ENCODE measurements at regions not wholly inside any gene's neighbourhood (a gene's known extent, or its start where the extent isn't known, plus 50 kb on each side); places are given as distances from the start of the nearest gene placed in this dataset.

- no peak overlapping the region for H3K4me3 Mint-ChIP-seq
- no peaks in the 10 kb centered on the region for H3K4me1 Mint-ChIP-seq
- H3K27me3 Mint-ChIP-seq, result no peaks in the 10 kb centered on the region
- H3K36me3 Mint-ChIP-seq, result no peaks in the 10 kb centered on the region
- peaks cover 0 to 2% (median 0%) of the 10 kb centered on the region in 3 donors for H3K9me3 Mint-ChIP-seq
- H3K27ac Mint-ChIP-seq, result no peak overlapping the region
Observed at GRCh38 chr7:89975577-89975976, 178.7 kb upstream of the STEAP1 start.

- Mint-ChIP-seq H3K9me3 (peaks cover 5 to 14% (median 8%) of the 10 kb centered on the region in 3 donors), H3K36me3 (no peaks in the 10 kb centered on the region), H3K27ac (no peak overlapping the region), H3K4me3 (no peak overlapping the region), H3K27me3 (peaks cover 1% of the 10 kb centered on the region), H3K4me1 (no peaks in the 10 kb centered on the region)
Observed at GRCh38 chr7:89987665-89988064, 166.6 kb upstream of the STEAP1 start.

- H3K9me3 Mint-ChIP-seq, result peaks cover 5 to 13% (median 8%) of the 10 kb centered on the region in 3 donors
- no peak overlapping the region for H3K27ac Mint-ChIP-seq
- H3K27me3 Mint-ChIP-seq, result peaks cover 1% of the 10 kb centered on the region
- H3K36me3 Mint-ChIP-seq, result no peaks in the 10 kb centered on the region
- no peak overlapping the region for H3K4me3 Mint-ChIP-seq
- no peaks in the 10 kb centered on the region for H3K4me1 Mint-ChIP-seq
Observed at GRCh38 chr7:89988074-89988473, 166.2 kb upstream of the STEAP1 start.

GRCh38 chr7:89989454-89989853 is 164.8 kb upstream of the STEAP1 start:
- Mint-ChIP-seq H3K4me3 (no peak overlapping the region), H3K27me3 (peaks cover 1% of the 10 kb centered on the region), H3K27ac (no peak overlapping the region), H3K36me3 (no peaks in the 10 kb centered on the region), H3K9me3 (peaks cover 5 to 10% (median 8%) of the 10 kb centered on the region in 3 donors), H3K4me1 (no peaks in the 10 kb centered on the region)

- Mint-ChIP-seq H3K27me3 (peaks cover 1% of the 10 kb centered on the region), H3K27ac (no peak overlapping the region), H3K4me1 (no peaks in the 10 kb centered on the region), H3K9me3 (peaks cover 5 to 8% (median 7%) of the 10 kb centered on the region in 3 donors), H3K4me3 (no peak overlapping the region), H3K36me3 (no peaks in the 10 kb centered on the region)
Observed at GRCh38 chr7:89994483-89994882, 159.8 kb upstream of the STEAP1 start.

- H3K4me3 Mint-ChIP-seq, result no peak overlapping the region
- H3K27ac Mint-ChIP-seq, result no peak overlapping the region
- H3K9me3 Mint-ChIP-seq, result peaks cover 2 to 8% (median 3%) of the 10 kb centered on the region in 3 donors
- no peaks in the 10 kb centered on the region for H3K36me3 Mint-ChIP-seq
- no peaks in the 10 kb centered on the region for H3K4me1 Mint-ChIP-seq
- H3K27me3 Mint-ChIP-seq, result no peaks in the 10 kb centered on the region
Observed at GRCh38 chr7:89998554-89998953, 155.7 kb upstream of the STEAP1 start.

- no peaks in the 10 kb centered on the region for H3K36me3 Mint-ChIP-seq
- no peak overlapping the region for H3K27ac Mint-ChIP-seq
- peaks cover 0 to 1% (median 0%) of the 10 kb centered on the region in 3 donors for H3K9me3 Mint-ChIP-seq
- H3K4me1 Mint-ChIP-seq, result no peaks in the 10 kb centered on the region
- H3K27me3 Mint-ChIP-seq, result no peaks in the 10 kb centered on the region
- H3K4me3 Mint-ChIP-seq, result no peak overlapping the region
Observed at GRCh38 chr7:90005836-90006235, 148.4 kb upstream of the STEAP1 start.

GRCh38 chr7:90007001-90007654 is 147.1 kb upstream of the STEAP1 start:
- Mint-ChIP-seq H3K36me3 (no peaks in the 10 kb centered on the region), H3K27me3 (no peaks in the 10 kb centered on the region), H3K4me3 (no peak overlapping the region), H3K4me1 (no peaks in the 10 kb centered on the region), H3K27ac (no peak overlapping the region), H3K9me3 (peaks cover 0 to 1% (median 0%) of the 10 kb centered on the region in 3 donors)

- peaks cover 0 to 1% (median 0%) of the 10 kb centered on the region in 3 donors for H3K9me3 Mint-ChIP-seq
- H3K27me3 Mint-ChIP-seq, result no peaks in the 10 kb centered on the region
- H3K4me3 Mint-ChIP-seq, result no peak overlapping the region
- no peaks in the 10 kb centered on the region for H3K36me3 Mint-ChIP-seq
- no peak overlapping the region for H3K27ac Mint-ChIP-seq
- H3K4me1 Mint-ChIP-seq, result no peaks in the 10 kb centered on the region
Observed at GRCh38 chr7:90007831-90008230, 146.4 kb upstream of the STEAP1 start.

GRCh38 chr7:90022213-90022612 is 132.1 kb upstream of the STEAP1 start:
- H3K36me3 Mint-ChIP-seq, result no peaks in the 10 kb centered on the region
- no peaks in the 10 kb centered on the region for H3K4me1 Mint-ChIP-seq
- peaks cover 3 to 9% (median 4%) of the 10 kb centered on the region in 3 donors for H3K9me3 Mint-ChIP-seq
- no peak overlapping the region for H3K4me3 Mint-ChIP-seq
- no peak overlapping the region for H3K27ac Mint-ChIP-seq
- no peaks in the 10 kb centered on the region for H3K27me3 Mint-ChIP-seq

GRCh38 chr7:90025771-90026170 is 128.5 kb upstream of the STEAP1 start:
- H3K4me3 Mint-ChIP-seq, result no peak overlapping the region
- H3K9me3 Mint-ChIP-seq, result peaks cover 4 to 18% (median 5%) of the 10 kb centered on the region in 3 donors
- no peaks in the 10 kb centered on the region for H3K36me3 Mint-ChIP-seq
- H3K27ac Mint-ChIP-seq, result no peak overlapping the region
- no peaks in the 10 kb centered on the region for H3K4me1 Mint-ChIP-seq
- no peaks in the 10 kb centered on the region for H3K27me3 Mint-ChIP-seq

- no peaks in the 10 kb centered on the region for H3K36me3 Mint-ChIP-seq
- H3K27ac Mint-ChIP-seq, result no peak overlapping the region
- H3K9me3 Mint-ChIP-seq, result peaks cover 1 to 9% (median 2%) of the 10 kb centered on the region in 3 donors
- H3K4me1 Mint-ChIP-seq, result no peaks in the 10 kb centered on the region
- no peaks in the 10 kb centered on the region for H3K27me3 Mint-ChIP-seq
- no peak overlapping the region for H3K4me3 Mint-ChIP-seq
Observed at GRCh38 chr7:90033850-90034249, 120.4 kb upstream of the STEAP1 start.

- no peak overlapping the region for H3K4me3 Mint-ChIP-seq
- peaks cover 0 to 9% (median 6%) of the 10 kb centered on the region in 3 donors for H3K9me3 Mint-ChIP-seq
- no peaks in the 10 kb centered on the region for H3K27me3 Mint-ChIP-seq
- H3K36me3 Mint-ChIP-seq, result no peaks in the 10 kb centered on the region
- H3K27ac Mint-ChIP-seq, result no peak overlapping the region
- H3K4me1 Mint-ChIP-seq, result no peaks in the 10 kb centered on the region
Observed at GRCh38 chr7:90053094-90053493, 101.2 kb upstream of the STEAP1 start.

GRCh38 chr7:90061077-90061476 is 93.2 kb upstream of the STEAP1 start:
- H3K36me3 Mint-ChIP-seq, result no peaks in the 10 kb centered on the region
- no peaks in the 10 kb centered on the region for H3K27me3 Mint-ChIP-seq
- no peak overlapping the region for H3K27ac Mint-ChIP-seq
- H3K4me1 Mint-ChIP-seq, result no peaks in the 10 kb centered on the region
- H3K9me3 Mint-ChIP-seq, result no peaks in the 10 kb centered on the region
- H3K4me3 Mint-ChIP-seq, result no peak overlapping the region

- Mint-ChIP-seq H3K36me3 (no peaks in the 10 kb centered on the region), H3K4me1 (no peaks in the 10 kb centered on the region), H3K9me3 (no peaks in the 10 kb centered on the region), H3K27me3 (no peaks in the 10 kb centered on the region), H3K27ac (no peak overlapping the region), H3K4me3 (no peak overlapping the region)
Observed at GRCh38 chr7:90064370-90064769, 89.9 kb upstream of the STEAP1 start.

GRCh38 chr7:90067171-90067570 is 87.1 kb upstream of the STEAP1 start:
- H3K36me3 Mint-ChIP-seq, result no peaks in the 10 kb centered on the region
- no peaks in the 10 kb centered on the region for H3K9me3 Mint-ChIP-seq
- H3K27ac Mint-ChIP-seq, result no peak overlapping the region
- no peak overlapping the region for H3K4me3 Mint-ChIP-seq
- no peaks in the 10 kb centered on the region for H3K4me1 Mint-ChIP-seq
- no peaks in the 10 kb centered on the region for H3K27me3 Mint-ChIP-seq

All from IgD-negative memory B cell (primary cell).